RWPE2 (cell line): ENCODE measurements at regions not wholly inside any gene's neighbourhood (a gene's known extent, or its start where the extent isn't known, plus 50 kb on each side); places are given as distances from the start of the nearest gene placed in this dataset.
"Not testable (repeated sequence)": the region's sequence is repeated elsewhere in the genome, so short reads cannot be mapped to it uniquely, and the experiment has no call there.

Source experiments
- ATAC-seq: fragments of 200-7000 bp; cut with Tn5 transposase; 3 replicates; pipeline ENCODE4 v1.9.1; 2021; ENCODE audit warnings: low read depth
- DNase-seq: peaks from one replicate; pipeline ENCODE4 v3.0.0-alpha.2; 2020; ENCODE audit warnings: low spot score
- H3K27ac ChIP-seq: fragments of 450-650 bp; 2 replicates; pipeline ENCODE4 v1.5.1; 2017; ENCODE audit warnings: mild to moderate bottlenecking; ENCODE audit not compliant: poor library complexity, severe bottlenecking
- H3K27me3 ChIP-seq: fragments of 250-450 bp; sonication (Bioruptor Pico); 2 replicates; pipeline ENCODE4 v1.5.1; 2021; ENCODE audit warnings: mild to moderate bottlenecking, moderate library complexity; ENCODE audit not compliant: insufficient read depth, poor library complexity, severe bottlenecking
- H3K36me3 ChIP-seq: fragments of 250-450 bp; sonication (Bioruptor Pico); 2 replicates; pipeline ENCODE4 v1.5.1; 2020; ENCODE audit warnings: low read depth, mild to moderate bottlenecking, moderate library complexity
- H3K4me1 ChIP-seq: fragments of 250-450 bp; sonication (Bioruptor Pico); 2 replicates; pipeline ENCODE4 v1.5.1; 2021; ENCODE audit warnings: mild to moderate bottlenecking, moderate library complexity; ENCODE audit not compliant: insufficient read depth, poor library complexity, severe bottlenecking
- H3K4me3 ChIP-seq: fragments of 250-450 bp; sonication (Bioruptor Pico); 2 replicates; pipeline ENCODE4 v1.5.1; 2021; ENCODE audit warnings: mild to moderate bottlenecking, moderate library complexity; ENCODE audit not compliant: severe bottlenecking
- H3K9me3 ChIP-seq: fragments of 250-450 bp; sonication (Bioruptor Pico); 2 replicates; pipeline ENCODE4 v1.5.1; 2021; ENCODE audit warnings: mild to moderate bottlenecking, moderate library complexity; ENCODE audit not compliant: severe bottlenecking
- TF ChIP-seq, protein P1 (sequence below): fragments of 450-650 bp; IDR thresholded peaks from one replicate; pipeline ENCODE4 v1.5.1; 2017; ENCODE audit warnings: mild to moderate bottlenecking, moderate library complexity; ENCODE audit not compliant: poor library complexity, severe bottlenecking

DNA sequence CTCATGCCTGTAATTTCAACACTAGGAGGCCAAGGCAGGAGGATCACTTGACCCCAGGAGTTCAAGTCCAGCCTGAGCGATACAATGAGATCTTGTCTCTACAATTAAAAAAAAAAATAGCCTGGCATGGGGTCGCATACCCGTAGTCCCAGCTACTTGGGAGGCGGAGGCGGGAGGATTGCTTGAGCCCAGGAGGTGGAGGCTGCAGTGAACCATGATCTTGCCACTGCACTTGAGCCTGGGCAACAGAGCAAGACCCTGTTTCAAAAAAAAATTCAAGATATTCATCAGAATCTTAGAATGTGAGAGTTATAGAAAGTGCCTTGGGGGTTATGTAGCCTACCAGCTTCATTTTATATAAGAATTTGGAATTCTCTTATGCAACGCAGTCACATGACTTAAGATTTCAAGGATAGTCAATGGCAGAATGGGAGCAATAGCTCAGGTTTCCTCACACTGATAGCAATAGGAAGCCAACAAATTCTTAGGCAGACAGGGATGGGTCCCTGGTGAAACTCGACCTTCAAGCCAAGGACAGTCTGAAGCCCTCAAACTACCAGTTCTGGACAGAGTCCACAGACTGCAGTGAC, 462.5 kb downstream of the SETD4 start:
- no peaks in the 10 kb centered on the region for H3K36me3 ChIP-seq

DNA sequence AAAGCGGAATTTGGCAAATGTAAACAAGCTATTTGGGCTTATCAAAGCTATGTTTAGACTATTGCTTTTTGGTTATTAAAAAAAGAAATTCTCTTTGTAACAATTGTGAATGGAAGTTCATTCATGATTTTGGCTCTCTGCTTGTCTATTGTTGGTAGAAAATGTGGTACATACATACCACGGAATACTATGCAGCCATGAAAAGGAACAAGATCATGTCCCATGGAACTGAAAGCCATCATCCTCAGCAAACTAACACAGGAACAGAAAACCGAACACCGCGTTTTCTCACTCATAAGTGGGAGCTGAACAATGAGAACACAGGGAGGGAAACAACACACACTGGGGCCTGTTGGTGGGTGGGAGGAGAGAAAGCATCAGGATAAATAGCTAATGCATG, 465.4 kb downstream of the SETD4 start:
- ATAC-seq = no peak
- Histone ChIP-seq H3K4me3 (no peak overlapping the region), H3K27me3 (no peaks in the 10 kb centered on the region), H3K36me3 (no peaks in the 10 kb centered on the region), H3K27ac (no peak overlapping the region), H3K4me1 (peaks cover 10% of the 10 kb centered on the region), H3K9me3 (no peaks in the 10 kb centered on the region)
- DNase-seq = no peak
- TF ChIP-seq, protein P1, sequence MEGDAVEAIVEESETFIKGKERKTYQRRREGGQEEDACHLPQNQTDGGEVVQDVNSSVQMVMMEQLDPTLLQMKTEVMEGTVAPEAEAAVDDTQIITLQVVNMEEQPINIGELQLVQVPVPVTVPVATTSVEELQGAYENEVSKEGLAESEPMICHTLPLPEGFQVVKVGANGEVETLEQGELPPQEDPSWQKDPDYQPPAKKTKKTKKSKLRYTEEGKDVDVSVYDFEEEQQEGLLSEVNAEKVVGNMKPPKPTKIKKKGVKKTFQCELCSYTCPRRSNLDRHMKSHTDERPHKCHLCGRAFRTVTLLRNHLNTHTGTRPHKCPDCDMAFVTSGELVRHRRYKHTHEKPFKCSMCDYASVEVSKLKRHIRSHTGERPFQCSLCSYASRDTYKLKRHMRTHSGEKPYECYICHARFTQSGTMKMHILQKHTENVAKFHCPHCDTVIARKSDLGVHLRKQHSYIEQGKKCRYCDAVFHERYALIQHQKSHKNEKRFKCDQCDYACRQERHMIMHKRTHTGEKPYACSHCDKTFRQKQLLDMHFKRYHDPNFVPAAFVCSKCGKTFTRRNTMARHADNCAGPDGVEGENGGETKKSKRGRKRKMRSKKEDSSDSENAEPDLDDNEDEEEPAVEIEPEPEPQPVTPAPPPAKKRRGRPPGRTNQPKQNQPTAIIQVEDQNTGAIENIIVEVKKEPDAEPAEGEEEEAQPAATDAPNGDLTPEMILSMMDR = no peak

More for the DNA sequence above, 462.5 kb downstream of the SETD4 start:
- H3K9me3 ChIP-seq = no peaks in the 10 kb centered on the region
- no peak for DNase-seq
- H3K27me3 ChIP-seq = no peaks in the 10 kb centered on the region
- TF ChIP-seq, protein P1 = no peak
- no peak overlapping the region for H3K27ac ChIP-seq
- H3K4me3 ChIP-seq = no peak overlapping the region
- ATAC-seq = no peak
- peaks cover 7% of the 10 kb centered on the region for H3K4me1 ChIP-seq

DNA sequence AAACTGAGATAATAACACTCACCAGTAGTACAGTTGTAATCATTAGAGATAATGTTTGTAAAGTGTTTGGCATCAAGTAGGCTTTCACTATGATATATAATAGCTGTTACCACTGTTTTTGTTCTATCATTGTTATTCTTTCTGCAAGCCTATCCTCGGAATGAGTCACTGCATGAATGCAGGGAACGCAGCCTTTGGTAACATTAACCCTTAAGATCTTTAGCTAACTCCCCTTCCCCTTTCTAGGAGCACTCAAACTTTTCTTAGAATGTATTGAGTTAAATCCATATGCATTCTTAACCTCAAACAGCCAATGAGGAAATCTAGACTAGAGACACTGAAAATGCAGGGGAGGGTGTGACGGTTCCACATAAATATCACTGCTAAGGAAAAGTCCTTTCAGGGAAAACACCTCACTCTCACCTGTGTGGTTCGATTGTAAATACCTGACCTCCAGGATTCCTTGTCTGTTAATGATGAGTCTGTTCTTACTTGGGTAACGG, 467.3 kb downstream of the SETD4 start:
- Histone ChIP-seq H3K27me3 (no peaks in the 10 kb centered on the region), H3K4me3 (no peak overlapping the region), H3K9me3 (no peaks in the 10 kb centered on the region), H3K27ac (peak overlapping the region; percentile 32), H3K4me1 (peaks cover 10% of the 10 kb centered on the region), H3K36me3 (no peaks in the 10 kb centered on the region)
- TF ChIP-seq, protein P1 = no peak
- DNase-seq (no peak), ATAC-seq (peak; percentile 87)

DNA sequence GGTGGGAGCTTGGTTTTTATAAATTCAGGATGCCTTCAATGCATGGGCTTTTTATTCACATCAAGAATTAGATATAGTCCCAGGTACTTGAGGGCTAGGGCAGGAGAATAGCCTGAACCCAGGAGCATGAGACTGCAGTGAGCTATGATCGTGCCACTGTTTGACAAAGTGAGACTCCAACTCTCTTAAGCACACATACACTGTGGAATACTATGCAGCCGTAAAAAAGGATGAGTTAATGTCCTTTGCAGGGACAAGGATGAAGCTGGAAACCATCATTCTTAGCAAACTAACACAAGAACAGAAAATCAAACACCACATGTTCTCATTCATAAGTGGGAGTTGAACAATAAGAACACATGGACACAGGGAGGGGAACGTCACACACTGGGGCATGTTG, 470.0 kb downstream of the SETD4 start:
- H3K27ac ChIP-seq, H3K27me3 ChIP-seq, H3K4me3 ChIP-seq, H3K36me3 ChIP-seq, ATAC-seq, H3K9me3 ChIP-seq, DNase-seq, H3K4me1 ChIP-seq: not testable (repeated sequence)

DNA sequence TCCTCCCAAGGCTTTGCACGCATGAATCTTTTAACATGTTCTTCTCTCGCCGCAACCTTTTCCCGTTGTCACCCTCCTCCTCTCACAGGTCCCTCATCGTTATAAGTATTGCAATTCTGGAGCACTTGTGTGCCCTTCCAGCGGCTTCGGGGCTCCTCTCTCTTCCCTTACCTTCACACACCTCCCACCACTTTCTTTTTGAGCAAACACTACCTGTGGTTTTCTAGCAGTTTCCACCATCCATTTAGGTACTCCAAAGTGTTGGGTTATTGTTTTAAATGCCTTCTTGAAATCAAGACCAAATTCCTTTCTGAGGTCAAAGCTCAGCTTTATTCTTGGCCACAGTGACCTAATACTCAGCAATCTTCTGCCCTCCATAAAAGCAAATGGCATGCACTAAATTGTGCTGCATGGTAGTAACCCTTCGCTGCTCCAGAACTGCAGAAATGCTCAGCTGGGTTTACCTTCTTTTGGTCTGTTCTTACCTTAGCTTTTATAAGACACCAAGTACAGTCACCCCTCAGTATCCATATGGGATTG, 472.4 kb downstream of the SETD4 start:
- Histone ChIP-seq H3K9me3 (no peaks in the 10 kb centered on the region), H3K27me3 (no peaks in the 10 kb centered on the region), H3K4me1 (peaks cover 4% of the 10 kb centered on the region), H3K27ac (no peak overlapping the region), H3K36me3 (no peaks in the 10 kb centered on the region), H3K4me3 (no peak overlapping the region)
- DNase-seq = no peak
- no peak for ATAC-seq
- TF ChIP-seq, protein P1 = no peak
